Ovary (tissue), 3 donors: ENCODE measurements at regions not wholly inside any gene's neighbourhood (a gene's known extent, or its start where the extent isn't known, plus 50 kb on each side); places are given as distances from the start of the nearest gene placed in this dataset.

Experiments
- POLR2A ChIP-seq: fragments of 450-650 bp; IDR thresholded peaks from one replicate; pipeline ENCODE4 v1.6.1; 2017; ENCODE audit warnings: antibody characterized with exemption, mild to moderate bottlenecking, moderate library complexity
- TF ChIP-seq, protein P1 (sequence below), 3 donors: fragments of 450-650 bp in 2 of 3; fragments of 200-600 bp in 1 of 3; IDR thresholded peaks; one replicate each; pipeline versions ENCODE4 v1.5.1 to v1.8.0; 2016 to 2022; ENCODE audit warnings: antibody characterized with exemption in 3 of 3, mild to moderate bottlenecking in 1 of 3
- donor health status: DM: no; HTN: no; CAD: no.

GRCh38 chr15:95864467-95864886 lies 466.0 kb upstream of the NR2F2 start:
- TF ChIP-seq, protein P1, sequence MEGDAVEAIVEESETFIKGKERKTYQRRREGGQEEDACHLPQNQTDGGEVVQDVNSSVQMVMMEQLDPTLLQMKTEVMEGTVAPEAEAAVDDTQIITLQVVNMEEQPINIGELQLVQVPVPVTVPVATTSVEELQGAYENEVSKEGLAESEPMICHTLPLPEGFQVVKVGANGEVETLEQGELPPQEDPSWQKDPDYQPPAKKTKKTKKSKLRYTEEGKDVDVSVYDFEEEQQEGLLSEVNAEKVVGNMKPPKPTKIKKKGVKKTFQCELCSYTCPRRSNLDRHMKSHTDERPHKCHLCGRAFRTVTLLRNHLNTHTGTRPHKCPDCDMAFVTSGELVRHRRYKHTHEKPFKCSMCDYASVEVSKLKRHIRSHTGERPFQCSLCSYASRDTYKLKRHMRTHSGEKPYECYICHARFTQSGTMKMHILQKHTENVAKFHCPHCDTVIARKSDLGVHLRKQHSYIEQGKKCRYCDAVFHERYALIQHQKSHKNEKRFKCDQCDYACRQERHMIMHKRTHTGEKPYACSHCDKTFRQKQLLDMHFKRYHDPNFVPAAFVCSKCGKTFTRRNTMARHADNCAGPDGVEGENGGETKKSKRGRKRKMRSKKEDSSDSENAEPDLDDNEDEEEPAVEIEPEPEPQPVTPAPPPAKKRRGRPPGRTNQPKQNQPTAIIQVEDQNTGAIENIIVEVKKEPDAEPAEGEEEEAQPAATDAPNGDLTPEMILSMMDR (IDR thresholded peaks at IDR 0.05), result no peak
- no peak for TF ChIP-seq POLR2A
